Naive thymus-derived CD8-positive, alpha-beta T cell (primary cell): ENCODE measurements at regions not wholly inside any gene's neighbourhood (a gene's known extent, or its start where the extent isn't known, plus 50 kb on each side); places are given as distances from the start of the nearest gene placed in this dataset.

Experiments
- ATAC-seq, 2 donors: fragments of 150-1000 bp; cut with Tn5 transposase in 1 of 2; sonication (Bioruptor Pico), chemical (Tn5 transposase) in 1 of 2; 1 replicate in 1 of 2; 2 replicates in 1 of 2; pipeline ENCODE4 v1.10.0; 2021; ENCODE audit warnings: mild to moderate bottlenecking in 2 of 2, moderate library complexity in 2 of 2
- POLR2A ChIA-PET: fragments of 350-600 bp; sonication (Branson Sonifier 250); formaldehyde crosslinking; loops from one replicate; lab custom pipeline; 2021; ENCODE audit warnings: antibody characterized with exemption; lab: Charles Lee
- DNase-seq, 10 donors: peaks; one replicate each; pipeline versions ENCODE4 v3.0.0 to v3.0.0-alpha.2; 2020 to 2022
- H3K27ac Mint-ChIP-seq, 10 donors: one replicate each; pipeline ENCODE4 v1.8.0; 2020 to 2022; ENCODE audit warnings: mild to moderate bottlenecking in 10 of 10, mixed read lengths in 10 of 10, moderate library complexity in 4 of 10, inconsistent platforms in 1 of 10
- H3K27me3 Mint-ChIP-seq, 5 donors: one replicate each; pipeline ENCODE4 v1.8.0; 2021 to 2022; ENCODE audit warnings: mixed read lengths in 5 of 5
- H3K36me3 Mint-ChIP-seq, 3 donors: one replicate each; pipeline ENCODE4 v1.8.0; 2020 to 2022; ENCODE audit warnings: mixed read lengths in 3 of 3, mild to moderate bottlenecking in 2 of 3, inconsistent platforms in 1 of 3
- H3K4me1 Mint-ChIP-seq, 4 donors: one replicate each; pipeline ENCODE4 v1.8.0; 2021 to 2022; ENCODE audit warnings: mixed read lengths in 4 of 4
- H3K4me3 Mint-ChIP-seq, 10 donors: one replicate each; pipeline ENCODE4 v1.8.0; 2020 to 2022; ENCODE audit warnings: mild to moderate bottlenecking in 10 of 10, mixed read lengths in 10 of 10, moderate library complexity in 6 of 10, inconsistent platforms in 1 of 10
- H3K9me3 Mint-ChIP-seq, 9 donors: one replicate each; pipeline ENCODE4 v1.8.0; 2020 to 2022; ENCODE audit warnings: mixed read lengths in 9 of 9, mild to moderate bottlenecking in 3 of 9, inconsistent platforms in 1 of 9, moderate library complexity in 1 of 9

GRCh38 chr7:47709451-47709850 is 127.5 kb upstream of the TNS3 start:
- Mint-ChIP-seq H3K27ac (no peak overlapping the region), H3K36me3 (no peaks in the 10 kb centered on the region), H3K4me3 (no peak overlapping the region), H3K27me3 (no peaks in the 10 kb centered on the region), H3K9me3 (no peaks in the 10 kb centered on the region), H3K4me1 (no peaks in the 10 kb centered on the region)
- POLR2A ChIA-PET = no interaction called here
- DNase-seq (no peak), ATAC-seq (no peak)

GRCh38 chr7:47709051-47709450 is 127.1 kb upstream of the TNS3 start:
- H3K4me3 Mint-ChIP-seq = no peak overlapping the region
- DNase-seq = no peak
- H3K9me3 Mint-ChIP-seq = no peaks in the 10 kb centered on the region
- POLR2A ChIA-PET = no interaction called here
- no peaks in the 10 kb centered on the region for H3K36me3 Mint-ChIP-seq
- ATAC-seq = no peak
- H3K27me3 Mint-ChIP-seq = no peaks in the 10 kb centered on the region
- no peak overlapping the region for H3K27ac Mint-ChIP-seq
- no peaks in the 10 kb centered on the region for H3K4me1 Mint-ChIP-seq

- H3K27me3 Mint-ChIP-seq = no peaks in the 10 kb centered on the region
- no peak overlapping the region for H3K27ac Mint-ChIP-seq
- no peaks in the 10 kb centered on the region for H3K9me3 Mint-ChIP-seq
- H3K4me3 Mint-ChIP-seq = no peak overlapping the region
- H3K36me3 Mint-ChIP-seq = no peaks in the 10 kb centered on the region
- no peaks in the 10 kb centered on the region for H3K4me1 Mint-ChIP-seq
- no peak for ATAC-seq
- DNase-seq = no peak
- POLR2A ChIA-PET = no interaction called here
Observed at GRCh38 chr7:47707583-47707982, 125.7 kb upstream of the TNS3 start.

GRCh38 chr7:47704936-47705335 is 123.0 kb upstream of the TNS3 start:
- H3K4me3 Mint-ChIP-seq = no peak overlapping the region

GRCh38 chr7:47702080-47702479 is 120.2 kb upstream of the TNS3 start:
- H3K27me3 Mint-ChIP-seq = no peaks in the 10 kb centered on the region
- no peak for ATAC-seq
- no peaks in the 10 kb centered on the region for H3K9me3 Mint-ChIP-seq
- DNase-seq = no peak
- no peak overlapping the region for H3K27ac Mint-ChIP-seq
- POLR2A ChIA-PET = no interaction called here
- no peaks in the 10 kb centered on the region for H3K4me1 Mint-ChIP-seq
- no peaks in the 10 kb centered on the region for H3K36me3 Mint-ChIP-seq
- H3K4me3 Mint-ChIP-seq = no peak overlapping the region

More at GRCh38 chr7:47704936-47705335, 123.0 kb upstream of the TNS3 start:
- Mint-ChIP-seq H3K36me3 (no peaks in the 10 kb centered on the region), H3K4me1 (no peaks in the 10 kb centered on the region), H3K9me3 (no peaks in the 10 kb centered on the region), H3K27me3 (no peaks in the 10 kb centered on the region), H3K27ac (no peak overlapping the region)
- DNase-seq (no peak), ATAC-seq (no peak)
- POLR2A ChIA-PET = no interaction called here

- H3K4me1 Mint-ChIP-seq = no peaks in the 10 kb centered on the region
- H3K9me3 Mint-ChIP-seq = no peaks in the 10 kb centered on the region
- DNase-seq (no peak), ATAC-seq (no peak)
- POLR2A ChIA-PET = no interaction called here
- peaks cover 0 to 2% (median 0%) of the 10 kb centered on the region in 5 donors for H3K27me3 Mint-ChIP-seq
- no peaks in the 10 kb centered on the region for H3K36me3 Mint-ChIP-seq
- no peak overlapping the region for H3K4me3 Mint-ChIP-seq
- H3K27ac Mint-ChIP-seq = no peak overlapping the region
Observed at GRCh38 chr7:47698386-47698785, 116.5 kb upstream of the TNS3 start.

- POLR2A ChIA-PET = no interaction called here
- ATAC-seq (no peak), DNase-seq (no peak)
- Mint-ChIP-seq H3K4me3 (no peak overlapping the region), H3K9me3 (no peaks in the 10 kb centered on the region), H3K36me3 (no peaks in the 10 kb centered on the region), H3K27me3 (peaks cover 0 to 5% (median 0%) of the 10 kb centered on the region in 5 donors), H3K4me1 (no peaks in the 10 kb centered on the region), H3K27ac (no peak overlapping the region)
Observed at GRCh38 chr7:47697543-47697942, 115.6 kb upstream of the TNS3 start.

- POLR2A ChIA-PET = no interaction called here
- H3K4me3 Mint-ChIP-seq = no peak overlapping the region
Observed at GRCh38 chr7:47696152-47696710, 114.3 kb upstream of the TNS3 start.

GRCh38 chr7:47693216-47693615 is 111.3 kb upstream of the TNS3 start:
- Mint-ChIP-seq H3K36me3 (no peaks in the 10 kb centered on the region), H3K27me3 (peaks cover 0 to 5% (median 0%) of the 10 kb centered on the region in 5 donors), H3K9me3 (no peaks in the 10 kb centered on the region), H3K4me3 (no peak overlapping the region), H3K27ac (no peak overlapping the region), H3K4me1 (no peaks in the 10 kb centered on the region)
- ATAC-seq (no peak), DNase-seq (no peak)
- POLR2A ChIA-PET = no interaction called here

More at GRCh38 chr7:47696152-47696710, 114.3 kb upstream of the TNS3 start:
- Mint-ChIP-seq H3K27ac (no peak overlapping the region), H3K36me3 (no peaks in the 10 kb centered on the region), H3K4me1 (no peaks in the 10 kb centered on the region), H3K27me3 (peaks cover 0 to 5% (median 0%) of the 10 kb centered on the region in 5 donors), H3K9me3 (no peaks in the 10 kb centered on the region)
- DNase-seq (no peak), ATAC-seq (no peak)

GRCh38 chr7:47691988-47692387 is 110.1 kb upstream of the TNS3 start:
- peaks cover 0 to 5% (median 0%) of the 10 kb centered on the region in 5 donors for H3K27me3 Mint-ChIP-seq
- no peak overlapping the region for H3K27ac Mint-ChIP-seq
- no peaks in the 10 kb centered on the region for H3K9me3 Mint-ChIP-seq
- POLR2A ChIA-PET = no interaction called here
- no peaks in the 10 kb centered on the region for H3K36me3 Mint-ChIP-seq
- no peaks in the 10 kb centered on the region for H3K4me1 Mint-ChIP-seq
- no peak for DNase-seq
- H3K4me3 Mint-ChIP-seq = no peak overlapping the region
- ATAC-seq = no peak

- H3K27ac Mint-ChIP-seq = no peak overlapping the region
- DNase-seq = no peak
- ATAC-seq = no peak
- no peaks in the 10 kb centered on the region for H3K9me3 Mint-ChIP-seq
- no peaks in the 10 kb centered on the region for H3K4me1 Mint-ChIP-seq
- H3K36me3 Mint-ChIP-seq = no peaks in the 10 kb centered on the region
- POLR2A ChIA-PET = no interaction called here
- peaks cover 0 to 5% (median 0%) of the 10 kb centered on the region in 5 donors for H3K27me3 Mint-ChIP-seq
- no peak overlapping the region for H3K4me3 Mint-ChIP-seq
Observed at GRCh38 chr7:47690902-47691558, 109.1 kb upstream of the TNS3 start.

GRCh38 chr7:47689558-47689957 is 107.6 kb upstream of the TNS3 start:
- Mint-ChIP-seq H3K27me3 (peaks cover 0 to 5% (median 0%) of the 10 kb centered on the region in 5 donors), H3K9me3 (no peaks in the 10 kb centered on the region), H3K4me1 (no peaks in the 10 kb centered on the region), H3K27ac (no peak overlapping the region), H3K4me3 (no peak overlapping the region), H3K36me3 (no peaks in the 10 kb centered on the region)
- ATAC-seq = no peak
- no peak for DNase-seq
- POLR2A ChIA-PET = no interaction called here

GRCh38 chr7:47688311-47689100 is 106.6 kb upstream of the TNS3 start:
- Mint-ChIP-seq H3K4me1 (no peaks in the 10 kb centered on the region), H3K9me3 (no peaks in the 10 kb centered on the region), H3K27me3 (peaks cover 0 to 5% (median 0%) of the 10 kb centered on the region in 5 donors), H3K27ac (no peak overlapping the region), H3K4me3 (no peak overlapping the region), H3K36me3 (no peaks in the 10 kb centered on the region)
- ATAC-seq (no peak), DNase-seq (no peak)
- POLR2A ChIA-PET = interaction anchor here (0.6 kb wide), 1 partner anchor 9 kb away, joined by 5 read pairs; no protein-coding TSS in a partner anchor
